SK-N-SH (cell line): ENCODE measurements at regions not wholly inside any gene's neighbourhood (a gene's known extent, or its start where the extent isn't known, plus 50 kb on each side); places are given as distances from the start of the nearest gene placed in this dataset.

Source experiments
- CTCF ChIA-PET: fragments of 300-600, 350-600 bp; formaldehyde crosslinking; extraction: SDS; loops from one replicate; lab custom pipeline; 2021; lab: Yijun Ruan, JAX
- POLR2A ChIA-PET: fragments of 350-600 bp; sonication (Branson Sonifier 250); formaldehyde crosslinking; extraction: SDS; loops from one replicate; lab custom pipeline; 2020; ENCODE audit warnings: antibody characterized with exemption, inconsistent platforms; lab: Yijun Ruan, JAX
- DNase-seq: peaks from one replicate; pipeline ENCODE4 v3.0.0; 2012
- H2AFZ ChIP-seq: fragments of 200-600 bp; sonication (generic); 2 replicates; pipeline ENCODE4 v1.8.1; 2016; ENCODE audit warnings: antibody characterized with exemption, mild to moderate bottlenecking, low read depth
- H3F3A ChIP-seq: fragments of 200-600 bp; sonication (generic); replicated peaks from 2 replicates; pipeline ENCODE3; 2016; ENCODE audit warnings: antibody characterized with exemption, mild to moderate bottlenecking; ENCODE audit not compliant: insufficient read depth
- H3K27ac ChIP-seq, 2 experiments: fragments of 200-500 bp in 1 of 2; fragments of 200-600 bp in 1 of 2; sonication (Bioruptor generic) in 1 of 2; sonication (generic), shearing (Covaris generic) in 1 of 2; 2 replicates each; pipeline versions ENCODE4 v1.5.1 to v1.6.1; 2014 to 2016; ENCODE audit warnings: low read depth in 2 of 2, inconsistent platforms in 1 of 2, low read length in 1 of 2, mild to moderate bottlenecking in 1 of 2, mixed read lengths in 1 of 2
- H3K27me3 ChIP-seq: fragments of 200-600 bp; sonication (generic), shearing (Covaris generic); 2 replicates; pipeline ENCODE4 v1.6.1; 2016; ENCODE audit warnings: mixed run types; ENCODE audit not compliant: insufficient read depth
- H3K36me3 ChIP-seq, 2 experiments: fragments of 200-500 bp in 1 of 2; fragments of 200-600 bp in 1 of 2; sonication (Bioruptor generic) in 1 of 2; sonication (generic) in 1 of 2; replicated peaks in 1 of 2; 2 replicates each; pipeline versions ENCODE3 to v1.5.1; 2014 to 2016; ENCODE audit warnings: low read length in 1 of 2, mild to moderate bottlenecking in 1 of 2; ENCODE audit not compliant: insufficient read depth in 2 of 2, control insufficient read depth in 1 of 2
- H3K4me1 ChIP-seq, 2 experiments: fragments of 200-500 bp in 1 of 2; fragments of 200-600 bp in 1 of 2; sonication (Bioruptor generic) in 1 of 2; sonication (generic), shearing (Covaris generic) in 1 of 2; 2 replicates each; pipeline versions ENCODE4 v1.5.1 to v1.6.1; 2014 to 2016; ENCODE audit warnings: low read depth in 1 of 2, low read length in 1 of 2, mixed run types in 1 of 2; ENCODE audit not compliant: insufficient read depth in 2 of 2, control insufficient read depth in 1 of 2
- H3K4me2 ChIP-seq: fragments of 200-600 bp; sonication (generic), shearing (Covaris generic); 2 replicates; pipeline ENCODE4 v1.6.1; 2017; ENCODE audit warnings: mixed run types
- H3K4me3 ChIP-seq, 2 experiments: fragments of 200-500 bp in 1 of 2; fragments of 200-600 bp in 1 of 2; sonication (Bioruptor generic) in 1 of 2; sonication (generic), shearing (Covaris generic) in 1 of 2; 2 replicates each; pipeline versions ENCODE4 v1.5.1 to v1.8.1; 2014 to 2016; ENCODE audit warnings: low read depth in 2 of 2, inconsistent platforms in 1 of 2, low read length in 1 of 2, mild to moderate bottlenecking in 1 of 2, mixed read lengths in 1 of 2, moderate library complexity in 1 of 2
- H3K79me2 ChIP-seq: fragments of 200-600 bp; sonication (generic); 2 replicates; pipeline ENCODE4 v1.8.1; 2017; ENCODE audit warnings: mild to moderate bottlenecking; ENCODE audit not compliant: insufficient read depth
- H3K9ac ChIP-seq: fragments of 200-600 bp; sonication (generic); 2 replicates; pipeline ENCODE4 v1.6.1; 2017; ENCODE audit warnings: mixed run types
- H3K9me2 ChIP-seq: fragments of 200-600 bp; sonication (generic); 2 replicates; pipeline ENCODE4 v1.6.1; 2017; ENCODE audit warnings: mixed run types
- H3K9me3 ChIP-seq: fragments of 200-600 bp; sonication (generic); 2 replicates; pipeline ENCODE4 v1.6.1; 2017; ENCODE audit warnings: mixed run types, mild to moderate bottlenecking, moderate library complexity
- H4K20me1 ChIP-seq: fragments of 200-600 bp; sonication (generic); 2 replicates; pipeline ENCODE4 v1.6.1; 2017; ENCODE audit warnings: mild to moderate bottlenecking, mixed run types; ENCODE audit not compliant: insufficient read depth
- FOSL2 ChIP-seq: IDR thresholded peaks from 2 replicates; pipeline ENCODE4 v1.4.0; 2012; ENCODE audit warnings: low read depth, mild to moderate bottlenecking, moderate library complexity, borderline replicate concordance
- GABPA ChIP-seq: IDR thresholded peaks from 2 replicates; pipeline ENCODE4 v1.4.0; 2012; ENCODE audit warnings: low read depth, mild to moderate bottlenecking
- MAX ChIP-seq: IDR thresholded peaks from 2 replicates; pipeline ENCODE4 v1.4.0; 2012; ENCODE audit warnings: low read depth
- MXI1 ChIP-seq: IDR thresholded peaks from 2 replicates; pipeline ENCODE4 v1.6.1; 2012; ENCODE audit warnings: mild to moderate bottlenecking, low read depth, low read length, improper control_type of control experiment
- NFIC ChIP-seq: IDR thresholded peaks from 2 replicates; pipeline ENCODE4 v1.4.0; 2012; ENCODE audit warnings: borderline replicate concordance
- NRF1 ChIP-seq: IDR thresholded peaks from 2 replicates; pipeline ENCODE4 v1.6.1; 2012; ENCODE audit warnings: low read depth, mild to moderate bottlenecking, low read length
- POLR2AphosphoS5 ChIP-seq: IDR thresholded peaks from 2 replicates; pipeline ENCODE4 v1.6.1; 2012; ENCODE audit warnings: low read depth, low read length
- RFX5 ChIP-seq: IDR thresholded peaks from 2 replicates; pipeline ENCODE4 v1.6.1; 2012; ENCODE audit warnings: mild to moderate bottlenecking, improper control_type of control experiment, low read length
- TEAD4 ChIP-seq: IDR thresholded peaks from 2 replicates; pipeline ENCODE4 v1.4.0; 2012; ENCODE audit warnings: mild to moderate bottlenecking, borderline replicate concordance; ENCODE audit not compliant: insufficient read depth
- USF2 ChIP-seq: fragments of 150-350 bp; IDR thresholded peaks from 2 replicates; pipeline ENCODE4 v1.6.1; 2017; ENCODE audit warnings: antibody characterized with exemption, low read length, low read depth, borderline replicate concordance
- WGBS: methylation state at CpG from one replicate; pipeline ENCODE4 v1.1.6; 2017; ENCODE audit warnings: low lambda C conversion rate; 5-methylcytosine and 5-hydroxymethylcytosine counted together
- TF ChIP-seq, protein P1 (sequence below): IDR thresholded peaks from 2 replicates; pipeline ENCODE4 v1.4.0; 2012; ENCODE audit warnings: low read depth, borderline replicate concordance
- TF ChIP-seq, protein P2 (sequence below): IDR thresholded peaks from 2 replicates; pipeline ENCODE4 v1.6.1; 2012; ENCODE audit warnings: mild to moderate bottlenecking, low read depth, low read length, moderate library complexity

- Histone ChIP-seq H3F3A (no peaks in the 10 kb centered on the region), H3K27me3 (no peaks in the 10 kb centered on the region), H4K20me1 (no peaks in the 10 kb centered on the region), H3K4me2 (no peak overlapping the region), H3K36me3 (peaks cover 0 to 4% of the 10 kb centered on the region in 2 experiments), H3K9ac (no peak overlapping the region), H3K79me2 (peaks cover 4% of the 10 kb centered on the region), H3K27ac (no peak overlapping the region), H3K9me3 (no peaks in the 10 kb centered on the region), H2AFZ (no peak overlapping the region), H3K9me2 (no peaks in the 10 kb centered on the region), H3K4me1 (peaks cover 0 to 18% of the 10 kb centered on the region in 2 experiments; a peak in 1 of 4 replicates), H3K4me3 (no peak overlapping the region)
- 95% methylated on average over 5 of the region's 5 CpGs for WGBS
- no peak for DNase-seq
- ChIA-PET POLR2A (no interaction called here), CTCF (interaction anchor here (2.4 kb wide), 1 partner anchor 244 kb away, joined by 6 read pairs; no protein-coding TSS in a partner anchor)
- TF ChIP-seq GABPA (no peak), USF2 (no peak), MXI1 (no peak), TEAD4 (no peak), FOSL2 (no peak), MAX (no peak), NRF1 (no peak), RFX5 (no peak), NFIC (no peak), POLR2AphosphoS5 (no peak)
- TF ChIP-seq, protein P1, sequence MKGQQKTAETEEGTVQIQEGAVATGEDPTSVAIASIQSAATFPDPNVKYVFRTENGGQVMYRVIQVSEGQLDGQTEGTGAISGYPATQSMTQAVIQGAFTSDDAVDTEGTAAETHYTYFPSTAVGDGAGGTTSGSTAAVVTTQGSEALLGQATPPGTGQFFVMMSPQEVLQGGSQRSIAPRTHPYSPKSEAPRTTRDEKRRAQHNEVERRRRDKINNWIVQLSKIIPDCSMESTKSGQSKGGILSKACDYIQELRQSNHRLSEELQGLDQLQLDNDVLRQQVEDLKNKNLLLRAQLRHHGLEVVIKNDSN: no peak
- TF ChIP-seq, protein P2, sequence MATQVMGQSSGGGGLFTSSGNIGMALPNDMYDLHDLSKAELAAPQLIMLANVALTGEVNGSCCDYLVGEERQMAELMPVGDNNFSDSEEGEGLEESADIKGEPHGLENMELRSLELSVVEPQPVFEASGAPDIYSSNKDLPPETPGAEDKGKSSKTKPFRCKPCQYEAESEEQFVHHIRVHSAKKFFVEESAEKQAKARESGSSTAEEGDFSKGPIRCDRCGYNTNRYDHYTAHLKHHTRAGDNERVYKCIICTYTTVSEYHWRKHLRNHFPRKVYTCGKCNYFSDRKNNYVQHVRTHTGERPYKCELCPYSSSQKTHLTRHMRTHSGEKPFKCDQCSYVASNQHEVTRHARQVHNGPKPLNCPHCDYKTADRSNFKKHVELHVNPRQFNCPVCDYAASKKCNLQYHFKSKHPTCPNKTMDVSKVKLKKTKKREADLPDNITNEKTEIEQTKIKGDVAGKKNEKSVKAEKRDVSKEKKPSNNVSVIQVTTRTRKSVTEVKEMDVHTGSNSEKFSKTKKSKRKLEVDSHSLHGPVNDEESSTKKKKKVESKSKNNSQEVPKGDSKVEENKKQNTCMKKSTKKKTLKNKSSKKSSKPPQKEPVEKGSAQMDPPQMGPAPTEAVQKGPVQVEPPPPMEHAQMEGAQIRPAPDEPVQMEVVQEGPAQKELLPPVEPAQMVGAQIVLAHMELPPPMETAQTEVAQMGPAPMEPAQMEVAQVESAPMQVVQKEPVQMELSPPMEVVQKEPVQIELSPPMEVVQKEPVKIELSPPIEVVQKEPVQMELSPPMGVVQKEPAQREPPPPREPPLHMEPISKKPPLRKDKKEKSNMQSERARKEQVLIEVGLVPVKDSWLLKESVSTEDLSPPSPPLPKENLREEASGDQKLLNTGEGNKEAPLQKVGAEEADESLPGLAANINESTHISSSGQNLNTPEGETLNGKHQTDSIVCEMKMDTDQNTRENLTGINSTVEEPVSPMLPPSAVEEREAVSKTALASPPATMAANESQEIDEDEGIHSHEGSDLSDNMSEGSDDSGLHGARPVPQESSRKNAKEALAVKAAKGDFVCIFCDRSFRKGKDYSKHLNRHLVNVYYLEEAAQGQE: no peak
These were observed 100.6 kb downstream of the GLI2 start for GRCh38 chr2:120836281-120836680.
